ENCODE measurements at regions not wholly inside any gene's neighbourhood (a gene's known extent, or its start where the extent isn't known, plus 50 kb on each side); places are given as distances from the start of the nearest gene placed in this dataset.

DNA sequence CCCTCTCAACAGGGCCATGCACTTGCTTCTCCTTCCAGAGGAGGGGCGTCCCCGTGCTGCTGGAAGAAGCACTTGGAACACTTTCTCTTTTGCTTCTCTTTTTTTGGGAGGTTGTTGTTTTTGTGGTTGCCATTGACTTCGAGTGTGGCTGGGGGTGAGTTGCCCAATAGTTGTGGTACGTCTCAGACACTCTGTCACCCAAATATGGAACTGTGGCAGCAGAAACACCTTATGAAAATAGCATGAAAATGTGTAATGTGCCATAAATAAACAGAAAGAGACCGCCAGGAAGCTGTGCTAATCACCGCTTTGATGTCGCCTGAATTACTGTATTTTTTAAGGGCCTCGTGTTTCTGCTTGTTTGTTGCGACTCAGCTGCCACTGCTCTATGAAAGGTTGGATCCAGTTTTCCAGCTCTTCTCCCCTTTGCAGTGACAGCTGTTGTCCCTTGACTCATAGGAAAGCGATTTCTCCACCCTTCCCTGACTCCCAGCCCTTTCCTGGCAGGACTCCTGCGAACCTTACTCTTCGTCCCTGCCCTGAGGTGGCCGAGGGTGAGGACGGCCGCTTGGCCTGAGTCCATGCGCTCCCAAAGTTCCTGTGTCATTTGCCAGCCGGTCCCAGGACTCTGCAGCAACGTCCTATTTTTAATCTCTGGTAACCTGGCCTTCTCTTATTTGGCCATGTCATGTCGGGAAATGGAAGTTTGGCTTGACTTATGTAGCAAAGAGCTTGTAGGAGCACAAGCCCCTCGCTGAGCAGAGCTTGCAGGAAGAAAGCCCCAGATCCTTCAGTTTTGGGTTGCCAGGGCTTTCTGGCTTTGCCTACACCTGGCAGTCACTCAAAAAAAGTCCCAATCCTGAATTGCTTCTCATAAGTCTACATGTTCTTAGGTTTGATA lies 694.6 kb downstream of the QKI start (continued):
- TF ChIP-seq ZNF274 (IDR thresholded peaks at IDR 0.05; ENCODE audit: low read depth, low read length) = no peak
- no peak for TF ChIP-seq POLR2A (IDR thresholded peaks at IDR 0.05; ENCODE audit: borderline replicate concordance, extremely low read depth, insufficient read depth, insufficient read length)
- TF ChIP-seq EZH2phosphoT487 (IDR thresholded peaks at IDR 0.05; ENCODE audit: borderline replicate concordance) = no peak
- TF ChIP-seq RAD21 (IDR thresholded peaks at IDR 0.05; ENCODE audit: low read depth) = no peak
- TF ChIP-seq ZFX (IDR thresholded peaks at IDR 0.05) = no peak
- no peak for TF ChIP-seq ELF1 (IDR thresholded peaks at IDR 0.05; ENCODE audit: borderline replicate concordance, low read depth)
- no peak for TF ChIP-seq EZH2 (IDR thresholded peaks at IDR 0.05)
- TF ChIP-seq, protein P1, sequence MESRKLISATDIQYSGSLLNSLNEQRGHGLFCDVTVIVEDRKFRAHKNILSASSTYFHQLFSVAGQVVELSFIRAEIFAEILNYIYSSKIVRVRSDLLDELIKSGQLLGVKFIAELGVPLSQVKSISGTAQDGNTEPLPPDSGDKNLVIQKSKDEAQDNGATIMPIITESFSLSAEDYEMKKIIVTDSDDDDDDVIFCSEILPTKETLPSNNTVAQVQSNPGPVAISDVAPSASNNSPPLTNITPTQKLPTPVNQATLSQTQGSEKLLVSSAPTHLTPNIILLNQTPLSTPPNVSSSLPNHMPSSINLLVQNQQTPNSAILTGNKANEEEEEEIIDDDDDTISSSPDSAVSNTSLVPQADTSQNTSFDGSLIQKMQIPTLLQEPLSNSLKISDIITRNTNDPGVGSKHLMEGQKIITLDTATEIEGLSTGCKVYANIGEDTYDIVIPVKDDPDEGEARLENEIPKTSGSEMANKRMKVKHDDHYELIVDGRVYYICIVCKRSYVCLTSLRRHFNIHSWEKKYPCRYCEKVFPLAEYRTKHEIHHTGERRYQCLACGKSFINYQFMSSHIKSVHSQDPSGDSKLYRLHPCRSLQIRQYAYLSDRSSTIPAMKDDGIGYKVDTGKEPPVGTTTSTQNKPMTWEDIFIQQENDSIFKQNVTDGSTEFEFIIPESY (IDR thresholded peaks at IDR 0.05; ENCODE audit: extremely low read depth, insufficient replicate concordance, low read length) = no peak
- TF ChIP-seq SIN3A (IDR thresholded peaks at IDR 0.05; ENCODE audit: low read depth) = no peak

DNA sequence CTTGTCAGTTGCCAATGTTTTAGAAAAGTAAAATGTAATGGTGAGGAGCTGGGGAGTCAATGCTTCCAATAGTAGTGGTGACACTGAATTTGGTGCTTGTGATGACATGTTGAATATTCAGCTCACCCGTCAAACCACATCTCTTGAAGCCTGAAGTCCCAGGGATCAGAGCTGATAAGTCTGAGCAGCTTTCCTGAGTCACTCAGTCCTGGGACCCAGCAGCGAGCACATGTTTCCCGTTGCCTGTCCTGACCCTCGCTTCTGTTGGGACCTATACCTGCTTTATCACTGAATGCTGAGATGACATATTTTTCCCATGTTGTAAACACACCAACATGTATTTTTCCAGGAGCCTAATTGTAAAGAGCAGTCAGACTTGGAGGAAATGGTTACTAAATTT lies 693.6 kb downstream of the QKI start:
- no TSS peak for BruUV-seq (replicated peaks)
- ChIA-PET POLR2A (no interaction called here), CTCF (no interaction called here), RAD21 (ENCODE audit: low non-redundant PET in 1 of 2, low total read pairs in 2 of 2, uncharacterized antibody in 2 of 2, unreplicated experiment in 2 of 2) (no interaction called here)
- no peak overlapping the region for H3K4me3 ChIP-seq (replicated peaks in 1 of 2; ENCODE audit: low read depth in 1 of 2, low read length in 2 of 2)
- H3K27ac ChIP-seq (ENCODE audit: low read depth, low read length) = no peak overlapping the region
- no peaks in the 10 kb centered on the region for H3K36me3 ChIP-seq (ENCODE audit: control insufficient read depth in 1 of 2, insufficient read depth in 2 of 2, low read length in 2 of 2)
- no peaks in the 10 kb centered on the region for H3K9me2 ChIP-seq (ENCODE audit: insufficient read depth)
- H3K9me3 ChIP-seq (ENCODE audit: control insufficient read depth in 1 of 2, insufficient read depth in 1 of 2, low read depth in 1 of 2, low read length in 2 of 2) = peaks cover 0 to 4% of the 10 kb centered on the region in 2 experiments; a peak in 1 of 4 replicates
- no peak for DNase-seq (ENCODE audit: low read depth, low spot score)
- H3K4me2 ChIP-seq (ENCODE audit: low read length) = no peak overlapping the region
- H2AFZ ChIP-seq (ENCODE audit: low read depth, low read length, poor library complexity, severe bottlenecking) = no peak overlapping the region
- no peaks in the 10 kb centered on the region for H3K79me2 ChIP-seq (ENCODE audit: insufficient read depth, low read length)
- intact Hi-C loops (cut with micrococcal nuclease) = loop anchor here (5.0 kb wide), 3 partner anchors 681 to 926 kb away; partner anchors contain the start of gene QKI
- no peaks in the 10 kb centered on the region; a peak in 1 of 4 replicates for H3K4me1 ChIP-seq (ENCODE audit: control insufficient read depth in 1 of 2, insufficient read depth in 2 of 2, low read length in 2 of 2)
- ATAC-seq = no peak
- no peaks in the 10 kb centered on the region for H4K20me1 ChIP-seq (ENCODE audit: insufficient read depth)
- no peak overlapping the region for H3K9ac ChIP-seq (ENCODE audit: low read length)
- H3K27me3 ChIP-seq (ENCODE audit: insufficient read depth, low read length) = no peaks in the 10 kb centered on the region
- TF ChIP-seq, protein P2, sequence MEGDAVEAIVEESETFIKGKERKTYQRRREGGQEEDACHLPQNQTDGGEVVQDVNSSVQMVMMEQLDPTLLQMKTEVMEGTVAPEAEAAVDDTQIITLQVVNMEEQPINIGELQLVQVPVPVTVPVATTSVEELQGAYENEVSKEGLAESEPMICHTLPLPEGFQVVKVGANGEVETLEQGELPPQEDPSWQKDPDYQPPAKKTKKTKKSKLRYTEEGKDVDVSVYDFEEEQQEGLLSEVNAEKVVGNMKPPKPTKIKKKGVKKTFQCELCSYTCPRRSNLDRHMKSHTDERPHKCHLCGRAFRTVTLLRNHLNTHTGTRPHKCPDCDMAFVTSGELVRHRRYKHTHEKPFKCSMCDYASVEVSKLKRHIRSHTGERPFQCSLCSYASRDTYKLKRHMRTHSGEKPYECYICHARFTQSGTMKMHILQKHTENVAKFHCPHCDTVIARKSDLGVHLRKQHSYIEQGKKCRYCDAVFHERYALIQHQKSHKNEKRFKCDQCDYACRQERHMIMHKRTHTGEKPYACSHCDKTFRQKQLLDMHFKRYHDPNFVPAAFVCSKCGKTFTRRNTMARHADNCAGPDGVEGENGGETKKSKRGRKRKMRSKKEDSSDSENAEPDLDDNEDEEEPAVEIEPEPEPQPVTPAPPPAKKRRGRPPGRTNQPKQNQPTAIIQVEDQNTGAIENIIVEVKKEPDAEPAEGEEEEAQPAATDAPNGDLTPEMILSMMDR (IDR thresholded peaks at IDR 0.05 in 2 of 3, conservative IDR thresholded peaks at IDR 0.05 in 1 of 3; ENCODE audit: borderline replicate concordance in 1 of 3, insufficient read depth in 1 of 3, low read depth in 2 of 3, low read length in 2 of 3) = no peak
- TF ChIP-seq, protein P1 (IDR thresholded peaks at IDR 0.05; ENCODE audit: extremely low read depth, insufficient replicate concordance, low read length) = no peak
- TF ChIP-seq EZH2phosphoT487 (IDR thresholded peaks at IDR 0.05; ENCODE audit: borderline replicate concordance) (no peak), CEBPB (IDR thresholded peaks at IDR 0.05; ENCODE audit: low read depth) (no peak), POLR2AphosphoS5 (IDR thresholded peaks at IDR 0.05; ENCODE audit: low read depth, low read length) (no peak), RAD21 (IDR thresholded peaks at IDR 0.05; ENCODE audit: low read depth) (no peak), ZFX (IDR thresholded peaks at IDR 0.05) (no peak), CBX3 (IDR thresholded peaks at IDR 0.05; ENCODE audit: low read depth) (no peak), TCF7L2 (IDR thresholded peaks at IDR 0.05; ENCODE audit: borderline replicate concordance, extremely low read depth, insufficient read depth, insufficient read length) (no peak)
- TF ChIP-seq, protein P3, sequence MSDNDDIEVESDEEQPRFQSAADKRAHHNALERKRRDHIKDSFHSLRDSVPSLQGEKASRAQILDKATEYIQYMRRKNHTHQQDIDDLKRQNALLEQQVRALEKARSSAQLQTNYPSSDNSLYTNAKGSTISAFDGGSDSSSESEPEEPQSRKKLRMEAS (IDR thresholded peaks at IDR 0.05) = no peak
